H9 (cell line): ENCODE measurements at regions not wholly inside any gene's neighbourhood (a gene's known extent, or its start where the extent isn't known, plus 50 kb on each side); places are given as distances from the start of the nearest gene placed in this dataset.

Source experiments
- DNase-seq: peaks from one replicate; pipeline ENCODE4 v3.0.0-alpha.2; 2017
- H2AFZ ChIP-seq: one replicate; pipeline ENCODE4 v1.6.1; 2013; ENCODE audit warnings: mild to moderate bottlenecking, low read length, control low read depth, moderate library complexity
- H2AK5ac ChIP-seq: 2 replicates; pipeline ENCODE4 v1.6.1; 2013; ENCODE audit warnings: low read length, control low read depth, mixed read lengths; ENCODE audit not compliant: insufficient read length
- H2BK120ac ChIP-seq: one replicate; pipeline ENCODE4 v1.6.1; 2013; ENCODE audit warnings: low read depth, mild to moderate bottlenecking, low read length, control low read depth, inconsistent platforms; ENCODE audit not compliant: poor library complexity, severe bottlenecking
- H2BK12ac ChIP-seq: 2 replicates; pipeline ENCODE4 v1.6.1; 2013; ENCODE audit warnings: low read length, control low read depth, mixed read lengths, low read depth; ENCODE audit not compliant: insufficient read length
- H2BK15ac ChIP-seq: 2 replicates; pipeline ENCODE4 v1.6.1; 2013; ENCODE audit warnings: low read depth, low read length, control low read depth
- H2BK20ac ChIP-seq: one replicate; pipeline ENCODE4 v1.6.1; 2013; ENCODE audit warnings: low read depth, mild to moderate bottlenecking, low read length, control low read depth, inconsistent platforms; ENCODE audit not compliant: poor library complexity, severe bottlenecking
- H2BK5ac ChIP-seq: 2 replicates; pipeline ENCODE4 v1.6.1; 2013; ENCODE audit warnings: low read length, control low read depth, mixed read lengths; ENCODE audit not compliant: insufficient read length
- H3K14ac ChIP-seq: 2 replicates; pipeline ENCODE4 v1.6.1; 2013; ENCODE audit warnings: low read length, control low read depth; ENCODE audit not compliant: insufficient read depth
- H3K18ac ChIP-seq: 2 replicates; pipeline ENCODE4 v1.6.1; 2013; ENCODE audit warnings: low read depth, mild to moderate bottlenecking, mixed read lengths, low read length, control low read depth; ENCODE audit not compliant: insufficient read length
- H3K23ac ChIP-seq: 2 replicates; pipeline ENCODE4 v1.6.1; 2013; ENCODE audit warnings: low read length, control low read depth, mixed read lengths, low read depth; ENCODE audit not compliant: insufficient read length
- H3K23me2 ChIP-seq: 2 replicates; pipeline ENCODE4 v1.6.1; 2013; ENCODE audit warnings: low read depth, mild to moderate bottlenecking, mixed read lengths, low read length, control low read depth; ENCODE audit not compliant: insufficient read length, poor library complexity, severe bottlenecking
- H3K27ac ChIP-seq: 2 replicates; pipeline ENCODE4 v1.5.1; 2013; ENCODE audit warnings: low read length, control low read depth, mixed read lengths, low read depth; ENCODE audit not compliant: insufficient read length
- H3K27me3 ChIP-seq: 2 replicates; pipeline ENCODE4 v1.6.1; 2013; ENCODE audit warnings: low read length, control low read depth, inconsistent platforms; ENCODE audit not compliant: insufficient read depth
- H3K4ac ChIP-seq: 2 replicates; pipeline ENCODE4 v1.6.1; 2013; ENCODE audit warnings: low read depth, mild to moderate bottlenecking, control low read depth, inconsistent platforms, low read length, moderate library complexity
- H3K4me1 ChIP-seq: 2 replicates; pipeline ENCODE4 v1.6.1; 2013; ENCODE audit warnings: low read length, control low read depth, inconsistent platforms; ENCODE audit not compliant: insufficient read depth
- H3K4me2 ChIP-seq: 2 replicates; pipeline ENCODE4 v1.6.1; 2013; ENCODE audit warnings: low read length, control low read depth, mixed read lengths; ENCODE audit not compliant: insufficient read length, insufficient read depth
- H3K56ac ChIP-seq: 2 replicates; pipeline ENCODE4 v1.6.1; 2013; ENCODE audit warnings: low read depth, mild to moderate bottlenecking, mixed read lengths, low read length, control low read depth; ENCODE audit not compliant: insufficient read length
- H3K79me1 ChIP-seq: 2 replicates; pipeline ENCODE4 v1.6.1; 2013; ENCODE audit warnings: low read depth, mild to moderate bottlenecking, moderate library complexity, low read length, control low read depth, inconsistent platforms; ENCODE audit not compliant: insufficient read depth, poor library complexity, severe bottlenecking
- H3K79me2 ChIP-seq: 2 replicates; pipeline ENCODE4 v1.6.1; 2013; ENCODE audit warnings: low read length, control low read depth, inconsistent platforms; ENCODE audit not compliant: insufficient read depth
- H3K9ac ChIP-seq: 2 replicates; pipeline ENCODE4 v1.6.1; 2013; ENCODE audit warnings: low read length, control low read depth, mixed read lengths; ENCODE audit not compliant: insufficient read length; ENCODE audit errors: extremely low read depth
- H3K9me3 ChIP-seq: one replicate; pipeline ENCODE4 v1.6.1; 2013; ENCODE audit warnings: low read depth, low read length, inconsistent platforms; ENCODE audit not compliant: control insufficient read depth
- H3T11ph ChIP-seq: one replicate; pipeline ENCODE4 v1.6.1; 2013; ENCODE audit warnings: mild to moderate bottlenecking, low read length, control low read depth, inconsistent platforms
- H4K20me1 ChIP-seq: one replicate; pipeline ENCODE4 v1.6.1; 2013; ENCODE audit not compliant: control insufficient read depth, insufficient read length, insufficient read depth
- H4K5ac ChIP-seq: 2 replicates; pipeline ENCODE4 v1.6.1; 2013; ENCODE audit warnings: low read depth, mild to moderate bottlenecking, mixed read lengths, low read length, control low read depth; ENCODE audit not compliant: insufficient read length
- H4K8ac ChIP-seq: replicated peaks from 2 replicates; pipeline ENCODE4 v1.6.1; 2013; ENCODE audit warnings: low read length, control low read depth, mixed read lengths, low read depth; ENCODE audit not compliant: insufficient read length
- H4K91ac ChIP-seq: 2 replicates; pipeline ENCODE4 v1.6.1; 2013; ENCODE audit warnings: low read depth, mild to moderate bottlenecking, moderate library complexity, mixed read lengths, low read length, control low read depth; ENCODE audit not compliant: insufficient read length
- H3K27ac Mint-ChIP-seq, 3 experiments: 2 replicates in 2 of 3; 3 replicates in 1 of 3; pipeline ENCODE4 v1.8.0; 2020 to 2021; ENCODE audit warnings: mixed read lengths in 3 of 3, mild to moderate bottlenecking in 1 of 3, moderate library complexity in 1 of 3
- H3K27me3 Mint-ChIP-seq: 2 replicates; pipeline ENCODE4 v1.8.0; 2021; ENCODE audit warnings: low read depth, mild to moderate bottlenecking, moderate library complexity, mixed read lengths
- H3K36me3 Mint-ChIP-seq, 3 experiments: 2 replicates in 2 of 3; 3 replicates in 1 of 3; pipeline ENCODE4 v1.8.0; 2020 to 2021; ENCODE audit warnings: low read depth in 3 of 3, mixed read lengths in 3 of 3; ENCODE audit not compliant: insufficient read depth in 1 of 3
- H3K4me1 Mint-ChIP-seq, 2 experiments: 2 replicates each; pipeline ENCODE4 v1.8.0; 2020; ENCODE audit warnings: mixed read lengths in 2 of 2
- H3K4me3 Mint-ChIP-seq, 2 experiments: 2 replicates in 1 of 2; 3 replicates in 1 of 2; pipeline ENCODE4 v1.8.0; 2020 to 2021; ENCODE audit warnings: mild to moderate bottlenecking in 2 of 2, mixed read lengths in 2 of 2, moderate library complexity in 1 of 2
- H3K9me3 Mint-ChIP-seq, 2 experiments: 2 replicates in 1 of 2; 3 replicates in 1 of 2; pipeline ENCODE4 v1.8.0; 2020; ENCODE audit warnings: mild to moderate bottlenecking in 2 of 2, mixed read lengths in 2 of 2, moderate library complexity in 1 of 2
- TF ChIP-seq, protein P1 (sequence below): fragments of 200-600 bp; sonication (generic); conservative IDR thresholded peaks from 3 replicates; pipeline ENCODE4 v1.8.0; 2021; ENCODE audit warnings: antibody characterized with exemption, mild to moderate bottlenecking

DNA sequence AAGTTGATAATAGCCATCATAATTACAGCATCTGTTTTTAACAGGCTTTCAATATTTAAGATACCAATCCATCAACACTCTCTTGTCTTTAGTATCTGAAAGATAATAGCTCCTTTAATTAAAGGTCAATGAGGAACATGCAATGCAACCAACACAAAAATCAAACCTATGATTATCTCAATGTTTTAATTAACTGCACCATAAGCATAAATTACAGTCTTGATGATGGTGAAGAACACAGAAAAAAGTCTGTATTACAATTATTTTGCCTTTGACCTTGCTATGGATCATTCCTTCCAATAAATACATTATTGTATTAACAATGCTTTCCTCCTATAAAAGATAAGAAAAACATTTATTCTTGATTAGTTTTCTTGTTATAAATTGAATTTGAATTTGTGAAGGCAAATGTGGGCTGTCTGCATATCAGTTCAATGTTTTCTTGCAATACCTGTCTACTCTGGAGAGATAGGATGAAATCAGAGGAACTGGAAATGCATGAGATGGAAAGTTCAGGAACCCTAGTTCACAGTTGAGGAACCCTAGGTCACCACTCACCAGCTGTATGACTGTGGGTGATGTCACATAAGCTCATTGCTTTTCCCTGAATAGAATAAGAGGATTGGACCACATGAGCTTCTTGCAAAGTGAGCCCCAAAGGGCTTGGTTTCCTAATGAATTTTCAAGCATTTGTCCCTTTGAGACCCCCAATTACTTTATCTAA is 58.5 kb upstream of the ANXA1 start:
- H3K36me3 Mint-ChIP-seq = no peaks in the 10 kb centered on the region
- no peaks in the 10 kb centered on the region for H4K20me1 ChIP-seq
- no peak overlapping the region for H2BK120ac ChIP-seq
- H3K23me2 ChIP-seq = no peaks in the 10 kb centered on the region
- no peak for DNase-seq
- no peaks in the 10 kb centered on the region for H3K27me3 ChIP-seq
- H3K18ac ChIP-seq = no peak overlapping the region
- H3K27ac ChIP-seq = no peak overlapping the region
- peaks cover 0 to 5% of the 10 kb centered on the region in 2 experiments; a peak in 2 of 4 replicates for H3K4me1 Mint-ChIP-seq
- no peaks in the 10 kb centered on the region for H3K4me1 ChIP-seq
- H3K4me3 Mint-ChIP-seq = no peak overlapping the region
- H3K79me2 ChIP-seq = no peaks in the 10 kb centered on the region
- H3K14ac ChIP-seq = no peak overlapping the region
- no peak overlapping the region for H3K9ac ChIP-seq
- TF ChIP-seq, protein P1, sequence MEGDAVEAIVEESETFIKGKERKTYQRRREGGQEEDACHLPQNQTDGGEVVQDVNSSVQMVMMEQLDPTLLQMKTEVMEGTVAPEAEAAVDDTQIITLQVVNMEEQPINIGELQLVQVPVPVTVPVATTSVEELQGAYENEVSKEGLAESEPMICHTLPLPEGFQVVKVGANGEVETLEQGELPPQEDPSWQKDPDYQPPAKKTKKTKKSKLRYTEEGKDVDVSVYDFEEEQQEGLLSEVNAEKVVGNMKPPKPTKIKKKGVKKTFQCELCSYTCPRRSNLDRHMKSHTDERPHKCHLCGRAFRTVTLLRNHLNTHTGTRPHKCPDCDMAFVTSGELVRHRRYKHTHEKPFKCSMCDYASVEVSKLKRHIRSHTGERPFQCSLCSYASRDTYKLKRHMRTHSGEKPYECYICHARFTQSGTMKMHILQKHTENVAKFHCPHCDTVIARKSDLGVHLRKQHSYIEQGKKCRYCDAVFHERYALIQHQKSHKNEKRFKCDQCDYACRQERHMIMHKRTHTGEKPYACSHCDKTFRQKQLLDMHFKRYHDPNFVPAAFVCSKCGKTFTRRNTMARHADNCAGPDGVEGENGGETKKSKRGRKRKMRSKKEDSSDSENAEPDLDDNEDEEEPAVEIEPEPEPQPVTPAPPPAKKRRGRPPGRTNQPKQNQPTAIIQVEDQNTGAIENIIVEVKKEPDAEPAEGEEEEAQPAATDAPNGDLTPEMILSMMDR = no peak
- no peak overlapping the region for H2BK12ac ChIP-seq
- H2BK20ac ChIP-seq = no peak overlapping the region
- H3K56ac ChIP-seq = no peak overlapping the region
- H4K5ac ChIP-seq = no peak overlapping the region
- no peak overlapping the region for H2AFZ ChIP-seq
- no peak overlapping the region for H3K4me2 ChIP-seq
- no peaks in the 10 kb centered on the region for H3K79me1 ChIP-seq
- no peak overlapping the region for H2BK15ac ChIP-seq
- no peak overlapping the region for H4K8ac ChIP-seq
- H3K27me3 Mint-ChIP-seq = no peaks in the 10 kb centered on the region
- no peak overlapping the region for H3K27ac Mint-ChIP-seq
- no peak overlapping the region for H2BK5ac ChIP-seq
- no peaks in the 10 kb centered on the region for H3K9me3 ChIP-seq
- H4K91ac ChIP-seq = no peak overlapping the region
- H2AK5ac ChIP-seq = no peak overlapping the region
- H3T11ph ChIP-seq = no peak overlapping the region
- no peaks in the 10 kb centered on the region for H3K9me3 Mint-ChIP-seq
- H3K4ac ChIP-seq = no peak overlapping the region
- no peak overlapping the region for H3K23ac ChIP-seq
